ENCODE measurements at regions not wholly inside any gene's neighbourhood (a gene's known extent, or its start where the extent isn't known, plus 50 kb on each side); places are given as distances from the start of the nearest gene placed in this dataset.

DNA sequence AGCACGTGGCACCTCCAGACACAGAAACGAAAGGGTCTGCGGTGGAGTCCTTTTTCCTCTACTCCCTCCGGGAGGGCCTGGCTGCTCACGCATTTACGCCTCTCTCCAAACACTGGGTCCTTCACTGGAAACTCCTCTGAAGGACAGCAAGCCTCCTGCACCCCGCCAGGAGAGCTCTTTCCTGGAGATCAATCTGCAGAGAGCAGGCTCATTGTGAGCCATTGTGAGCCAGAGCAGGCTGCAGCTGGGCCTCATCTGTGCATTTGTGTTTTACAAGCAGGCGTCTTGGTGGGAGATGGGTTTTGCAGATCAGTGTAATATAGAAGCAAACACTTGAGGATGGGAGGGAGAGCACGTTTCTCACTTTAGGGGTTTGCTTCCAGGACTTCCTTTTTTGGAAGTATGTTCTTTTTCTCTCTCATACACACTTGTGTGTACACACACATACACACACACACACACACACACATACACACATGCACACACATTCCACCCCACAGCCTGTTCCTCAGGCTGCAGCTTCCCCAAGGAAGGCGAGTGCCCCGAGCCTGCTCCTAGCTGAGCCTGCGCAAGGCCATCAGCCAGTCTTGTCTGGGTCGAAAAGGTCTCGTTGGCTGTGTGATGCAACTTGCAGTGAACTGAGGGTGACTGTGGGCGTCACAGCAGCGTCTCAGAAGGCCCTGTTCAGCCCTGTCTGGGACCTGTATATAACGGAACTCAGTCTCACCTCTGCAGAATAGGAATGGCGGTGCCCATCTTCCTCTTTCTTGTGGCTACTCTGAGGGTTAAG is 163.5 kb downstream of the GLI2 start:
- 88% methylated on average over 18 of the region's 18 CpGs for WGBS (ENCODE audit: missing lambda C conversion rate)
- H3K9me3 ChIP-seq, result no peaks in the 10 kb centered on the region
- FAIRE-seq (no peak), DNase-seq (ENCODE audit: low read depth in 1 of 2, low spot score in 1 of 2) (no peak), ATAC-seq (no peak; a peak in 1 of 6 replicates)
- ChIA-PET CTCF (interaction anchor here (0.8 to 1.6 kb wide), 7 partner anchors 15 to 207 kb away, joined by 3 to 7 read pairs (median 5); no protein-coding TSS in a partner anchor), POLR2A (interaction anchor here (0.5 kb wide), 1 partner anchor 177 kb away, joined by 5 read pairs; no protein-coding TSS in a partner anchor)
- H3K4me2 ChIP-seq, result no peak overlapping the region
- H3K4me3 ChIP-seq, result no peak overlapping the region
- H3K4me1 ChIP-seq, result peaks cover 26% of the 10 kb centered on the region
- peak overlapping the region in 1 of 2 experiments; percentile 43; a peak in 3 of 6 replicates for H3K27ac ChIP-seq
- TF ChIP-seq JUN (IDR thresholded peaks at IDR 0.05) (0 out of 5 replicates have a peak, but pooled peaks of 1 of the 2 experiments have one; percentile 31), EHMT2 (IDR thresholded peaks at IDR 0.05; ENCODE audit: low read depth) (no peak)

DNA sequence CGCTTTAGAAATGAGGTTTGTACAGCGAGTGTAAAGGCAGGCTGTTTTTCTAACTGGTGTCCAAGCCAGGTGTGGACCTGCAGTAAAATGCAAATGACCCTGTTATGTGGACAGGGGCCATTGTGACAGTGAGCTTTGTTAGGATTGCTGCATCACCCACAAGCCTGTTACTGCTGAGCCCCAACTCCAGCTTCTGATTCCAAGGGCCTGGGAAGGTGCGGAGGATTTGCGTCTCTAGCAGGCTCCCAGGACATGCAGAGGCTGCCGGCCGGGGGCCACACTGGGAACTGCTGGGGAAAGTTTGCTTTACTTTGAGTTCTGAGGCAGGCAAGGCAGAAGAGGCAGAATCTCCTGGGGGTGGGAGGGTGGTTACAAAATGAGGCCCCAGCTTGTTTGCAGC is 164.1 kb downstream of the GLI2 start:
- peak overlapping the region in 1 of 2 experiments; percentile 43; a peak in 1 of 6 replicates for H3K27ac ChIP-seq
- H3K9me3 ChIP-seq, result no peaks in the 10 kb centered on the region
- DNase-seq (ENCODE audit: low read depth in 1 of 2, low spot score in 1 of 2), result no peak
- no peak overlapping the region for H3K4me2 ChIP-seq
- TF ChIP-seq, protein P1, sequence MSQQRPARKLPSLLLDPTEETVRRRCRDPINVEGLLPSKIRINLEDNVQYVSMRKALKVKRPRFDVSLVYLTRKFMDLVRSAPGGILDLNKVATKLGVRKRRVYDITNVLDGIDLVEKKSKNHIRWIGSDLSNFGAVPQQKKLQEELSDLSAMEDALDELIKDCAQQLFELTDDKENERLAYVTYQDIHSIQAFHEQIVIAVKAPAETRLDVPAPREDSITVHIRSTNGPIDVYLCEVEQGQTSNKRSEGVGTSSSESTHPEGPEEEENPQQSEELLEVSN (IDR thresholded peaks at IDR 0.05; ENCODE audit: borderline replicate concordance, low read depth), result no peak
- TF ChIP-seq HEYL (CRISPR knock-in tag; IDR thresholded peaks at IDR 0.05) (no peak), HOXA7 (CRISPR knock-in tag; IDR thresholded peaks at IDR 0.05) (no peak), CHD4 (IDR thresholded peaks at IDR 0.05; ENCODE audit: borderline replicate concordance) (no peak), PHF8 (IDR thresholded peaks at IDR 0.05; ENCODE audit: borderline replicate concordance, low read depth) (no peak), ESRRA (IDR thresholded peaks at IDR 0.05; ENCODE audit: borderline replicate concordance, low read length) (no peak), NFE2L2 (conservative IDR thresholded peaks at IDR 0.05; ENCODE audit: low read length) (no peak), EHF (CRISPR knock-in tag; IDR thresholded peaks at IDR 0.05) (no peak)
- TF ChIP-seq, protein P2, sequence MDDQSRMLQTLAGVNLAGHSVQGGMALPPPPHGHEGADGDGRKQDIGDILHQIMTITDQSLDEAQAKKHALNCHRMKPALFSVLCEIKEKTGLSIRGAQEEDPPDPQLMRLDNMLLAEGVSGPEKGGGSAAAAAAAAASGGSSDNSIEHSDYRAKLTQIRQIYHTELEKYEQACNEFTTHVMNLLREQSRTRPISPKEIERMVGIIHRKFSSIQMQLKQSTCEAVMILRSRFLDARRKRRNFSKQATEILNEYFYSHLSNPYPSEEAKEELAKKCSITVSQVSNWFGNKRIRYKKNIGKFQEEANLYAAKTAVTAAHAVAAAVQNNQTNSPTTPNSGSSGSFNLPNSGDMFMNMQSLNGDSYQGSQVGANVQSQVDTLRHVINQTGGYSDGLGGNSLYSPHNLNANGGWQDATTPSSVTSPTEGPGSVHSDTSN (IDR thresholded peaks at IDR 0.05), result no peak
- TF ChIP-seq, protein P3, sequence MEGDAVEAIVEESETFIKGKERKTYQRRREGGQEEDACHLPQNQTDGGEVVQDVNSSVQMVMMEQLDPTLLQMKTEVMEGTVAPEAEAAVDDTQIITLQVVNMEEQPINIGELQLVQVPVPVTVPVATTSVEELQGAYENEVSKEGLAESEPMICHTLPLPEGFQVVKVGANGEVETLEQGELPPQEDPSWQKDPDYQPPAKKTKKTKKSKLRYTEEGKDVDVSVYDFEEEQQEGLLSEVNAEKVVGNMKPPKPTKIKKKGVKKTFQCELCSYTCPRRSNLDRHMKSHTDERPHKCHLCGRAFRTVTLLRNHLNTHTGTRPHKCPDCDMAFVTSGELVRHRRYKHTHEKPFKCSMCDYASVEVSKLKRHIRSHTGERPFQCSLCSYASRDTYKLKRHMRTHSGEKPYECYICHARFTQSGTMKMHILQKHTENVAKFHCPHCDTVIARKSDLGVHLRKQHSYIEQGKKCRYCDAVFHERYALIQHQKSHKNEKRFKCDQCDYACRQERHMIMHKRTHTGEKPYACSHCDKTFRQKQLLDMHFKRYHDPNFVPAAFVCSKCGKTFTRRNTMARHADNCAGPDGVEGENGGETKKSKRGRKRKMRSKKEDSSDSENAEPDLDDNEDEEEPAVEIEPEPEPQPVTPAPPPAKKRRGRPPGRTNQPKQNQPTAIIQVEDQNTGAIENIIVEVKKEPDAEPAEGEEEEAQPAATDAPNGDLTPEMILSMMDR (IDR thresholded peaks at IDR 0.05), result no peak
- peaks cover 31% of the 10 kb centered on the region for H3K4me1 ChIP-seq
- WGBS (ENCODE audit: missing lambda C conversion rate), result 92% methylated on average over 6 of the region's 6 CpGs
- H3K4me3 ChIP-seq, result no peak overlapping the region
- POLR2A ChIA-PET, result no interaction called here
- FAIRE-seq, result no peak
- CTCF ChIA-PET, result interaction anchor here (0.8 to 1.6 kb wide), 3 partner anchors 30 to 172 kb away, joined by 3 to 6 read pairs (median 3); no protein-coding TSS in a partner anchor
- no peak for ATAC-seq

DNA sequence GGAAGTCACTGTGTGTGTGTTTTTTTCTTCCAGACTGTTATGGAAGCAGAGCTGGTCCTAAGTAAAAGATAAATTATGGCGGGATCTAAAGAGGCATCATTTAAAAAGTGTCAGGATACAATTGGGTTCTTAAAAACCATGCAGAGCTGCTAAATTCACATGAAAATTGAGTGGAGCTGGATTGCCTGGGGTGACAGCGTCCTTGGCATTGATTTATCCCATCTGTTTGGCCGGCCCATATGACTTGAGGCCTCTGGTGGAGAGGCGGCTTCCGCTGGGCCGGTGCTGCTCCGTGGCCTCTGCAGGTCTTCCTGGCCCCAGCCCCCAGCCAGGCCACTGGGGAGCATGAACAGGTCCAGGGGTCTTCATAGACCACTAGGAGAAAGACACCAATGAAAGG is 165.5 kb downstream of the GLI2 start:
- ATAC-seq, result no peak
- no peaks in the 10 kb centered on the region for H3K9me3 ChIP-seq
- FAIRE-seq, result no peak
- TF ChIP-seq, protein P4, sequence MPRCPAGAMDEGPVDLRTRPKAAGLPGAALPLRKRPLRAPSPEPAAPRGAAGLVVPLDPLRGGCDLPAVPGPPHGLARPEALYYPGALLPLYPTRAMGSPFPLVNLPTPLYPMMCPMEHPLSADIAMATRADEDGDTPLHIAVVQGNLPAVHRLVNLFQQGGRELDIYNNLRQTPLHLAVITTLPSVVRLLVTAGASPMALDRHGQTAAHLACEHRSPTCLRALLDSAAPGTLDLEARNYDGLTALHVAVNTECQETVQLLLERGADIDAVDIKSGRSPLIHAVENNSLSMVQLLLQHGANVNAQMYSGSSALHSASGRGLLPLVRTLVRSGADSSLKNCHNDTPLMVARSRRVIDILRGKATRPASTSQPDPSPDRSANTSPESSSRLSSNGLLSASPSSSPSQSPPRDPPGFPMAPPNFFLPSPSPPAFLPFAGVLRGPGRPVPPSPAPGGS (IDR thresholded peaks at IDR 0.05), result no peak
- TF ChIP-seq HOXB5 (CRISPR knock-in tag; IDR thresholded peaks at IDR 0.05) (no peak), TFCP2L1 (CRISPR knock-in tag; IDR thresholded peaks at IDR 0.05) (no peak), TP53 (CRISPR knock-in tag; IDR thresholded peaks at IDR 0.05) (no peak), JUNB (IDR thresholded peaks at IDR 0.05) (no peak), ZNF302 (CRISPR knock-in tag; IDR thresholded peaks at IDR 0.05) (no peak), NPAS2 (CRISPR knock-in tag; IDR thresholded peaks at IDR 0.05; ENCODE audit: borderline replicate concordance) (no peak), CEBPB (IDR thresholded peaks at IDR 0.05) (no peak), EHF (CRISPR knock-in tag; IDR thresholded peaks at IDR 0.05) (no peak), EP300 (IDR thresholded peaks at IDR 0.05) (no peak), PHF8 (IDR thresholded peaks at IDR 0.05; ENCODE audit: borderline replicate concordance, low read depth) (no peak), FOSL2 (IDR thresholded peaks at IDR 0.05) (no peak), FOSL2 (CRISPR knock-in tag; IDR thresholded peaks at IDR 0.05) (no peak), RCOR1 (IDR thresholded peaks at IDR 0.05; ENCODE audit: low read depth, low read length) (no peak), HOXA7 (CRISPR knock-in tag; IDR thresholded peaks at IDR 0.05) (no peak)
- TF ChIP-seq, protein P5, sequence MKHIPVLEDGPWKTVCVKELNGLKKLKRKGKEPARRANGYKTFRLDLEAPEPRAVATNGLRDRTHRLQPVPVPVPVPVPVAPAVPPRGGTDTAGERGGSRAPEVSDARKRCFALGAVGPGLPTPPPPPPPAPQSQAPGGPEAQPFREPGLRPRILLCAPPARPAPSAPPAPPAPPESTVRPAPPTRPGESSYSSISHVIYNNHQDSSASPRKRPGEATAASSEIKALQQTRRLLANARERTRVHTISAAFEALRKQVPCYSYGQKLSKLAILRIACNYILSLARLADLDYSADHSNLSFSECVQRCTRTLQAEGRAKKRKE (CRISPR knock-in tag; IDR thresholded peaks at IDR 0.05; ENCODE audit: low read depth), result no peak
- no peak for DNase-seq (ENCODE audit: low read depth in 1 of 2, low spot score in 1 of 2)
- 0 out of 6 replicates have a peak overlapping the region, but pooled peaks of 1 of the 2 experiments have one; percentile 31 for H3K27ac ChIP-seq
- H3K4me2 ChIP-seq, result no peak overlapping the region
- CTCF ChIA-PET, result interaction anchor here (0.6 to 1.3 kb wide), 4 partner anchors 11 to 205 kb away, joined by 3 to 5 read pairs (median 4); no protein-coding TSS in a partner anchor
- POLR2A ChIA-PET, result no interaction called here
- peaks cover 46% of the 10 kb centered on the region for H3K4me1 ChIP-seq
- WGBS (ENCODE audit: missing lambda C conversion rate), result 97% methylated on average over 7 of the region's 7 CpGs
- H3K4me3 ChIP-seq, result no peak overlapping the region
